H1 (cell line): ENCODE measurements at regions not wholly inside any gene's neighbourhood (a gene's known extent, or its start where the extent isn't known, plus 50 kb on each side); places are given as distances from the start of the nearest gene placed in this dataset.

Experiments
- CTCF ChIA-PET: fragments of 300-600 bp; sonication (Branson Sonifier 250); formaldehyde crosslinking; loops from one replicate; lab custom pipeline; 2021; ENCODE audit not compliant: partially characterized antibody; lab: Charles Lee
- POLR2A ChIA-PET: fragments of 300-600 bp; sonication (Branson Sonifier 250); formaldehyde crosslinking; loops from one replicate; lab custom pipeline; 2021; ENCODE audit warnings: inconsistent platforms; ENCODE audit not compliant: partially characterized antibody; lab: Charles Lee
- DNase-seq, 2 experiments: peaks; one replicate each; pipeline versions ENCODE4 v3.0.0 to v3.0.0-alpha.2; 2010 to 2022; ENCODE audit warnings: low spot score in 2 of 2, low read depth in 1 of 2, mixed read lengths in 1 of 2
- FAIRE-seq: peaks from 2 replicates; lab custom pipeline; 2011; peaks lifted over from hg19 to GRCh38; lab: Jason Lieb, UNC
- H2AFZ ChIP-seq: 2 replicates; pipeline ENCODE4 v1.8.1; 2012; ENCODE audit warnings: low read length, inconsistent platforms
- H2AK5ac ChIP-seq: 2 replicates; pipeline ENCODE4 v1.6.1; 2013; ENCODE audit warnings: low read depth, low read length
- H2BK120ac ChIP-seq: replicated peaks from 2 replicates; pipeline ENCODE3; 2013; ENCODE audit warnings: low read depth, low read length, inconsistent platforms
- H2BK12ac ChIP-seq: 2 replicates; pipeline ENCODE4 v1.6.1; 2013; ENCODE audit warnings: low read depth, low read length
- H2BK15ac ChIP-seq: 2 replicates; pipeline ENCODE4 v1.6.1; 2013; ENCODE audit warnings: low read length
- H2BK20ac ChIP-seq: 2 replicates; pipeline ENCODE4 v1.6.1; 2013; ENCODE audit warnings: low read length
- H2BK5ac ChIP-seq: 2 replicates; pipeline ENCODE4 v1.6.1; 2013; ENCODE audit warnings: low read depth, low read length
- H3K14ac ChIP-seq: 2 replicates; pipeline ENCODE4 v1.6.1; 2013; ENCODE audit warnings: inconsistent platforms; ENCODE audit not compliant: insufficient read length
- H3K18ac ChIP-seq: 2 replicates; pipeline ENCODE4 v1.6.1; 2013; ENCODE audit warnings: low read length; ENCODE audit errors: extremely low read depth
- H3K23ac ChIP-seq: 2 replicates; pipeline ENCODE4 v1.6.1; 2013; ENCODE audit warnings: inconsistent platforms; ENCODE audit not compliant: insufficient read length
- H3K23me2 ChIP-seq: 2 replicates; pipeline ENCODE4 v1.6.1; 2013; ENCODE audit warnings: low read depth, low read length
- H3K27ac ChIP-seq: 2 replicates; pipeline ENCODE4 v1.6.1; 2011; ENCODE audit warnings: low read depth, low read length, inconsistent platforms
- H3K27me3 ChIP-seq, 4 experiments: replicated peaks in 1 of 4; 1 replicate in 1 of 4; 2 replicates in 3 of 4; pipeline versions ENCODE4 v1.6.1 to v1.8.1; 2011 to 2013; ENCODE audit warnings: low read length in 3 of 4, mild to moderate bottlenecking in 3 of 4, inconsistent platforms in 2 of 4, mixed read lengths in 2 of 4, moderate library complexity in 1 of 4; ENCODE audit not compliant: control insufficient read depth in 3 of 4, insufficient read depth in 3 of 4; ENCODE audit errors: extremely low read depth in 1 of 4
- H3K36me3 ChIP-seq, 4 experiments: 2 replicates each; pipeline versions ENCODE4 v1.6.1 to v1.8.1; 2011 to 2013; ENCODE audit warnings: mild to moderate bottlenecking in 4 of 4, low read length in 3 of 4, moderate library complexity in 2 of 4, control low read depth in 1 of 4, inconsistent platforms in 1 of 4; ENCODE audit not compliant: insufficient read depth in 4 of 4, control insufficient read depth in 2 of 4
- H3K4ac ChIP-seq: replicated peaks from 2 replicates; pipeline ENCODE3; 2013; ENCODE audit warnings: low read length, low read depth, mixed read lengths, inconsistent platforms; ENCODE audit not compliant: insufficient read length
- H3K4me1 ChIP-seq, 4 experiments: replicated peaks in 1 of 4; 1 replicate in 1 of 4; 2 replicates in 3 of 4; pipeline versions ENCODE4 v1.6.1 to v1.8.1; 2011 to 2013; ENCODE audit warnings: low read length in 3 of 4, inconsistent platforms in 2 of 4, mixed read lengths in 1 of 4; ENCODE audit not compliant: insufficient read depth in 4 of 4, control insufficient read depth in 3 of 4
- H3K4me2 ChIP-seq, 2 experiments: 2 replicates each; pipeline versions ENCODE4 v1.6.1 to v1.8.1; 2011 to 2013; ENCODE audit warnings: low read depth in 2 of 2, low read length in 2 of 2, control low read depth in 1 of 2, inconsistent platforms in 1 of 2, mild to moderate bottlenecking in 1 of 2; ENCODE audit not compliant: insufficient read depth in 1 of 2
- H3K4me3 ChIP-seq, 4 experiments: fragments of 200-600, 300-600 bp in 1 of 4; sonication (generic), shearing (Covaris generic), sonication (Bioruptor Twin) in 1 of 4; 2 replicates each; pipeline versions ENCODE4 v1.5.1 to v1.8.1; 2011 to 2016; ENCODE audit warnings: low read length in 4 of 4, low read depth in 3 of 4, control low read depth in 2 of 4, inconsistent platforms in 2 of 4, mild to moderate bottlenecking in 2 of 4, mixed read lengths in 1 of 4, moderate library complexity in 1 of 4; ENCODE audit not compliant: insufficient read depth in 2 of 4; ENCODE audit errors: extremely low read depth in 1 of 4
- H3K56ac ChIP-seq: replicated peaks from 2 replicates; pipeline ENCODE3; 2013; ENCODE audit warnings: low read depth, mild to moderate bottlenecking, mixed read lengths, low read length, inconsistent platforms; ENCODE audit not compliant: insufficient read length
- H3K79me1 ChIP-seq: 2 replicates; pipeline ENCODE4 v1.6.1; 2013; ENCODE audit warnings: low read depth, low read length, control low read depth
- H3K79me2 ChIP-seq, 2 experiments: 2 replicates each; pipeline versions ENCODE4 v1.6.1 to v1.8.1; 2012 to 2013; ENCODE audit warnings: low read length in 2 of 2, mild to moderate bottlenecking in 2 of 2, inconsistent platforms in 1 of 2; ENCODE audit not compliant: insufficient read depth in 2 of 2, control insufficient read depth in 1 of 2
- H3K9ac ChIP-seq, 4 experiments: replicated peaks in 1 of 4; 1 replicate in 1 of 4; 2 replicates in 3 of 4; pipeline versions ENCODE4 v1.6.1 to v1.8.1; 2011 to 2013; ENCODE audit warnings: low read depth in 3 of 4, low read length in 3 of 4, control low read depth in 2 of 4, mild to moderate bottlenecking in 2 of 4, moderate library complexity in 2 of 4, inconsistent platforms in 1 of 4; ENCODE audit errors: extremely low read depth in 1 of 4
- H3K9me3 ChIP-seq, 2 experiments: 2 replicates each; pipeline versions ENCODE4 v1.6.1 to v1.8.1; 2012 to 2013; ENCODE audit warnings: mild to moderate bottlenecking in 2 of 2, moderate library complexity in 2 of 2, control low read depth in 1 of 2, inconsistent platforms in 1 of 2, low read depth in 1 of 2, low read length in 1 of 2, mixed read lengths in 1 of 2; ENCODE audit not compliant: insufficient read depth in 2 of 2
- H4K20me1 ChIP-seq, 2 experiments: replicated peaks in 1 of 2; 2 replicates each; pipeline versions ENCODE3 to v1.8.1; 2011 to 2013; ENCODE audit warnings: inconsistent platforms in 2 of 2, low read length in 2 of 2, mild to moderate bottlenecking in 1 of 2; ENCODE audit not compliant: insufficient read depth in 2 of 2, control insufficient read depth in 1 of 2
- H4K5ac ChIP-seq: 2 replicates; pipeline ENCODE4 v1.6.1; 2013; ENCODE audit warnings: low read length, low read depth, mixed read lengths, inconsistent platforms; ENCODE audit not compliant: insufficient read length
- H4K8ac ChIP-seq: 2 replicates; pipeline ENCODE4 v1.8.0; 2013; ENCODE audit warnings: mild to moderate bottlenecking, moderate library complexity, low read length, inconsistent platforms; ENCODE audit not compliant: insufficient read depth; ENCODE audit errors: extremely low read depth
- H4K91ac ChIP-seq: replicated peaks from 2 replicates; pipeline ENCODE3; 2013; ENCODE audit warnings: low read length, mixed read lengths, inconsistent platforms; ENCODE audit not compliant: insufficient read length
- ATF2 ChIP-seq: IDR thresholded peaks from 2 replicates; pipeline ENCODE4 v1.6.1; 2012; ENCODE audit warnings: low read length, inconsistent platforms
- CEBPB ChIP-seq: IDR thresholded peaks from 2 replicates; pipeline ENCODE4 v1.6.1; 2012; ENCODE audit warnings: low read depth, low read length
- GTF2F1 ChIP-seq: IDR thresholded peaks from 2 replicates; pipeline ENCODE4 v1.6.1; 2012; ENCODE audit warnings: low read depth, low read length, improper control_type of control experiment, borderline replicate concordance
- HDAC2 ChIP-seq, 2 experiments: fragments of 300-600 bp in 1 of 2; sonication (generic) in 1 of 2; IDR thresholded peaks; 2 replicates each; pipeline ENCODE4 v1.6.1; 2011 to 2012; ENCODE audit warnings: low read depth in 2 of 2, low read length in 2 of 2, mild to moderate bottlenecking in 2 of 2, moderate library complexity in 2 of 2, borderline replicate concordance in 1 of 2, inconsistent platforms in 1 of 2
- HDAC6 ChIP-seq: IDR thresholded peaks from one replicate; pipeline ENCODE4 v1.7.1; 2012; ENCODE audit warnings: low read depth, mild to moderate bottlenecking, inconsistent platforms, low read length, moderate library complexity
- SIN3A ChIP-seq, 2 experiments: IDR thresholded peaks in 1 of 2; conservative IDR thresholded peaks in 1 of 2; 2 replicates each; pipeline ENCODE4 v1.6.1; 2011 to 2012; ENCODE audit warnings: low read length in 2 of 2, improper control_type of control experiment in 1 of 2, low read depth in 1 of 2, mild to moderate bottlenecking in 1 of 2
- SRF ChIP-seq: IDR thresholded peaks from 2 replicates; pipeline ENCODE4 v1.6.1; 2011; ENCODE audit warnings: mild to moderate bottlenecking, low read depth, low read length, moderate library complexity
- SUZ12 ChIP-seq: fragments of 200-600 bp; sonication (generic); IDR thresholded peaks from 2 replicates; pipeline ENCODE4 v1.6.1; 2012; ENCODE audit warnings: mild to moderate bottlenecking, inconsistent platforms, low read length, moderate library complexity, mixed read lengths
- USF2 ChIP-seq: IDR thresholded peaks from 2 replicates; pipeline ENCODE4 v1.6.1; 2011; ENCODE audit warnings: low read length, improper control_type of control experiment
- WGBS, 2 experiments: shearing (Covaris generic) in 1 of 2; methylation state at CpG; one replicate each; pipeline versions ENCODE4 v1.1.6 to v1.1.7; 2013 to 2015; ENCODE audit warnings: low lambda C conversion rate in 2 of 2, mixed read lengths in 2 of 2, inconsistent platforms in 1 of 2, low coverage in 1 of 2, missing lambda C conversion rate in 1 of 2; ENCODE audit not compliant: insufficient replicate concordance in 2 of 2, insufficient coverage in 1 of 2, insufficient read length in 1 of 2; ENCODE audit errors: extremely low coverage in 1 of 2, missing lambda C conversion rate in 1 of 2; 5-methylcytosine and 5-hydroxymethylcytosine counted together

- TF ChIP-seq SRF: no peak
Measured at GRCh38 chr9:107868186-107868585, 378.6 kb upstream of the KLF4 start (continued).

- Histone ChIP-seq H3K23ac (no peak overlapping the region), H3K9ac (no peak overlapping the region), H3K27me3 (no peaks in the 10 kb centered on the region), H3K4me3 (no peak overlapping the region), H2BK120ac (no peak overlapping the region), H3K4me1 (peaks cover 0 to 2% (median 0%) of the 10 kb centered on the region in 4 experiments; a peak in 1 of 7 replicates), H3K79me1 (no peaks in the 10 kb centered on the region), H3K79me2 (no peaks in the 10 kb centered on the region), H3K14ac (no peak overlapping the region), H3K9me3 (no peaks in the 10 kb centered on the region), H4K5ac (no peak overlapping the region), H2BK15ac (no peak overlapping the region), H3K56ac (no peak overlapping the region), H2AFZ (no peak overlapping the region), H4K8ac (no peak overlapping the region), H2AK5ac (no peak overlapping the region), H3K27ac (no peak overlapping the region), H2BK12ac (no peak overlapping the region), H3K4ac (no peak overlapping the region), H2BK20ac (no peak overlapping the region), H3K36me3 (no peaks in the 10 kb centered on the region), H3K4me2 (no peak overlapping the region), H3K23me2 (no peaks in the 10 kb centered on the region), H3K18ac (no peak overlapping the region), H4K20me1 (no peaks in the 10 kb centered on the region), H2BK5ac (no peak overlapping the region), H4K91ac (no peak overlapping the region)
- POLR2A ChIA-PET: no interaction called here
- no peak for DNase-seq
- no peak for FAIRE-seq
- WGBS, 2 experiments: 85% methylated on average over 5 of the region's 5 CpGs; no CpG with 5 or more reads in 1 of the 2 experiments
- CTCF ChIA-PET: interaction anchor here (1.3 kb wide), 1 partner anchor 416 kb away, joined by 3 read pairs; no protein-coding TSS in a partner anchor
- no peak for TF ChIP-seq USF2
- no peak for TF ChIP-seq GTF2F1
- no peak for TF ChIP-seq ATF2
- TF ChIP-seq HDAC6: no peak
- TF ChIP-seq CEBPB: no peak
- TF ChIP-seq SIN3A (conservative IDR thresholded peaks at IDR 0.05 in 1 of 2, IDR thresholded peaks at IDR 0.05 in 1 of 2; ENCODE audit: low read depth in 1 of 2, low read length in 2 of 2): no peak
- no peak for TF ChIP-seq HDAC2 (IDR thresholded peaks at IDR 0.05; ENCODE audit: borderline replicate concordance in 1 of 2, low read depth in 2 of 2, low read length in 2 of 2)
- no peak for TF ChIP-seq SUZ12
Measured at GRCh38 chr9:107867738-107868137, 378.2 kb upstream of the KLF4 start.
